NOMO-1 treated with DMSO at 0.1 percent for 48 hours (cell line): ENCODE measurements at regions not wholly inside any gene's neighbourhood (a gene's known extent, or its start where the extent isn't known, plus 50 kb on each side); places are given as distances from the start of the nearest gene placed in this dataset.

Experiments used
- DNase-seq: peaks from one replicate; lab custom pipeline; 2025; ENCODE audit not compliant: unreplicated experiment; lab: John Stamatoyannopoulos, UW

DNA sequence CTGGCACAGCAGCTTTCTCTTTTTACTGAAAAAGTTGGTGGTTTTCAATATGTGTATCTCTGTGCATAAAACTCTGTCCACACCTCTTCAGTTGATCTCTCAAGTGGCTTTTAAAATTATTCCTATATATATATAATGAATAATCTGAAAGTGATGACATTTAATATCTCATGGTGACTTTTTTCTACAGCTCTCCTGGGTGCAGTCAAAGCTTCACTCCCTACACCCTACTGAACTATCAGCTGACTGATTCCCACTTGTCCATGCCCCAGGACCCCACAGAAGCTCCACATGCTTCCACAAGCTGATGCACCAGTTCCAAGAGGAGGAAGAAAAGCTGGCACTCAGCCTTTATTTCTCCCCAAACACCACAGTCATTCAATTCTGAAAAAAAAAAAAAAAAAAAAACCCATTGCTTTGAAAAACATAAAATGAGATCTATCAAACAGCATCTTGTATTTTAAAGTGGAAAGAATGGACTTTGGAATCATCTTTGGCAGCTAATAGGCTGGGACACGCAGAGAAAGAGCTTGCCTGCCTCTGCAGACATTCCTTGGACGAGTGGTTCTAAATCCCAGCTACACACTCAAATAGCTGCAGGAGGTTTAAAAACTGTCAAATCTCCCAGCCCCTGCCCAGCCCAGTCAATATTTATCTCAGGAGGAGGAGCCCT is 75.3 kb upstream of the GDF10 start:
- DNase-seq = no peak

DNA sequence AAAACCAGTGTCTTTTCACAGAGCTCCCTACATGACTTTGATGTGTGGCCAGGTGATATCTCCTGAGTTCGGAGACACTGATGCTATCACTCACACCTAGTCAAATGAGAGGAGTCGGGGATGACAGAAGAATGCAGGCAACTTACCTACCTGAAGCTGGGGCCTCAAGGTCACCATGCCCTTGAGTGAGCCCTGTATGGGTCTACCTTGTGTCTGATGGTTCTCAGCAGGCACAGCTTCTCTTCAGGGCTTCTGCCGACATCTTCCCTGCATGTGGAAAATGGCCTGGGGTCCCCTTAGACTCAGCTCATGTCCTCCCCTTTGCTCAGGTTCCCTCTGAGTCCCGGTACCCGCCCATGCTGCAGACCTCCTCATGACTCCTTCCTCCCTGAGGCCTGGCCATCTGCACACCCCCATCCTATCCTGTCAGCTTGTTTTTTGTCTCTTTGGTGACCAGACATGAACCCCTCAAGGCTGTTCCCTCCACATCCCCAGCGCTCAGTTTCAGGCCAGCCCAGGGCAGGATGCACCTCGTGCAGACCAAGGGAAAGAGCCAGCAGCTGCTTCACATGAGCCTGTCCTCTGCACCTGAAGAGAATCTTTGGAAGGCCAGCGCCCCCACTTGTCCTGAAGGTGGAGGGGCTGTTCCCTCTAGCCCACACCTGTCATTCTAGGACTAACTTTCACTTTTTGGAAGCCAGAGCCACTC is 74.6 kb upstream of the GDF10 start:
- no peak for DNase-seq

DNA sequence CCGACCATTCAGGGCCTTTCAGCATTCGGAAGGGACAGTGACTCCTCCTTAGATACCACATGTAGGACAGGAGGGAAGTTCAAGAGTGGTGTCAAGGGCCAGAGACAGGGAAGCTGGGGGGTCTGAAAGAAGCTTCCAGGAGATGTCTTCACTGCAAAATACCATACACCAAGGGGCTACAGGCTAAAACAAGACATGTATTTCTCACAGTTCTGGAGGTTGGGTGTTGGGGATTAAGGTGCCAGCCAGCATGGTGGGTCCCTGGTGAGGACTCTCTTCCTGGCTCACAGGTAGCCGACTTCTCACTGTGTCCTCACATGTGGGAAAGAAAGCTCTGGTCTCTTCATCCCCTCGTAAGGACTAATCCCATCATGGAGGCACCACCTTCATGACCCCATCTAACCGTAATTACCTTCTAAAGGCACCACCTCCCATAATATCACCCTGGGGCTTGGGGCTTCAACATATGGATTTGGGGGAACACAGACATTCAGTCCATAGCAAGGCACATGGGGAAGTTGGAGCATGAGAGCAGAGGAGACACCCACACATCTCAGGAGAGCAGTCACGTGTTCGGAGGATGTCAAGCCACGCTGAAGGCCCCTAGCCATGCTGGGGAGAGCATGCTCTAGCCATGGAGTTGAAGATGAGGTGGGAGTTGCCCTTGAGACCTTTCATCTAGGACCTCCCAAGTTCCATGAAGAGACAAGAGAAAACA is 73.9 kb upstream of the GDF10 start:
- no peak for DNase-seq

DNA sequence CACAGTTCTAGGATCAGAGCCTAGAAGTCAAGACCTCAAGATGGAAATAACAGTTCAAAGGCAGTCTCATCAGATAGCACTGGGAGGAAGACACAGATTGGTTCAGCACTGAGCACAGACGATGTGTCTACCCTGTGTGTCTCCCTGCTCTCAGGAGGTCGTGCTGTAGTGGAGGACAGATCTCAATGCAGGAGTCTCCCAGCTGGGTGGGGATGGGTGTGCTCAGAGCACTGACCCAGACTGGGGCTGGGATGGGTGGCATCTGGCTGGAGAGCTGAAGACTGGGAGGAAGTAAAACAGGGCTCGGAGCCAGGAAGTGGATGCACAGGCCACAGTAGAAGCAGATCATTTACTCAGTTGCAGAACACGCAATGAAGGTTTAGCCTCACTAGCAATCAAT is 69.5 kb upstream of the GDF10 start:
- peak; percentile 43 for DNase-seq

DNA sequence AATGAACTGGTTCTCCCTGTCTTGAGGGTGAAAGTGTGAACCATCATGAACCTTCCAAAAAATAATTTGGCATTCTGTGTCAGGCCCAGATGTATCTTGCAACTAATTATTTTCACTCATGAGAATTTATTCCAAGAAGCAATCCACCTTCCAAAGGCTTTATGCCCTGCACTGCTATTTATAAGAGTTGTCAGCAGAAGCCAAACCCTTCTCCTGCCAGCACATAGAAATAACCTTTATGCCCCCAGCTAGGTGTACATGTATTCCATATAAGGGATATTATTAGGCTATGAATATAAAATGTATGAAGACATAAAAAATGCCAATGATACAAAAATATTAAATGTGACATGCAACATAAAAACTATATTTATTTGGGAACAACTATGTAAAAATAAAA is 69.0 kb upstream of the GDF10 start:
- DNase-seq = no peak

DNA sequence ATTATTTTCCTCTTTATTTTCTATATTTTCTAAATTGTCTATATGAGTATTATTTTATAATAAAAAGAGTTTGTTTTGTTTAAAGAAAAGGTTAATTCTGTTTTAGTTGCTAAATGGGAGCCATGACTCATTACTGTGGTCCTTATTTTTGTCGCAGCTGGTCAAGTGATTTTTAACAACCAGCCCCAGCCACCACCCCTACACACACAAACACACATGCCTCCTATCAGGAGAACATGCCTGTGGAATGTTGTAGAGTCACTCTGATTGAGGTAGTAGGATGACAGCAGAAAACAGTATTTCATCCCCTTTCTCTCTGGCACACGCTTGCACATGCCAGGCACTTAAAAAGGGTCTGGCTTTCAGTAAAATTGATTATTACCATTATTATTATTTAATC is 68.6 kb upstream of the GDF10 start:
- no peak for DNase-seq

DNA sequence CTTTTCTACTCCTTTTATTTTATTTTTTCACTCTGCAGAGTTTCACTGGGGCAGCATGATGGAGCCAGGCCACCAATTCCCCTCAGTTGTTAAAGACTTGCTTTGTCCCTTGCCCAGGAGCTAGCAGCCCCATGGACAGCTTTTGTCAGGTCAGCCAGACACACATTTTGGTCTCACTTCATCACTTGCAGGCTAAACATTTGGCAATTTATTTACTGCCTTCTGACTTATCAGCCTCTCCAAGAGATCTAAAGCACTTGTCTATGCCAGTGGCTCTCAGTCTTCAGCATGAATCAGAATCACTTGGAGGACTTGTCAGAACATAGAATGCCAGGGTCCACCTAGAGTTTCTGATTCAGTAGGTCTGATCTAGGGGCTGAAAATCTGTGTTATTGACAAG is 66.4 kb upstream of the GDF10 start:
- DNase-seq = no peak

DNA sequence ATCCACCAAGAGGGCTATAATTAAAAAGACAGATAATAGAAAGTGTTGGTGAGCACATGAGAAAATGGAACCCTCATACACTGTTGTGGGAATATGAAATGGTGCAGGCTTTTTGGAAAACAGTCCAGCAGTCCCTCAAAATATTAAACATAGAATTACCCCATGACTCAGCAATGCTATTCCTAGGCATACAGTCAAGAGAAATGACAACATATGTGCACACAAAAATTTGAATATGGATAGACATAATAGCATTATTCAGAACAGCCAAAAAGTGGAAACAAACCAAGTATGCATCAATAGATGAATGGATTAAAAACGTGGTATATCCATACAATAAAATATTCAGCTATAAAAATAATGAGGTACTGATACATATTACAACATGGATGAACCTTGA is 64.5 kb upstream of the GDF10 start:
- DNase-seq = no peak

DNA sequence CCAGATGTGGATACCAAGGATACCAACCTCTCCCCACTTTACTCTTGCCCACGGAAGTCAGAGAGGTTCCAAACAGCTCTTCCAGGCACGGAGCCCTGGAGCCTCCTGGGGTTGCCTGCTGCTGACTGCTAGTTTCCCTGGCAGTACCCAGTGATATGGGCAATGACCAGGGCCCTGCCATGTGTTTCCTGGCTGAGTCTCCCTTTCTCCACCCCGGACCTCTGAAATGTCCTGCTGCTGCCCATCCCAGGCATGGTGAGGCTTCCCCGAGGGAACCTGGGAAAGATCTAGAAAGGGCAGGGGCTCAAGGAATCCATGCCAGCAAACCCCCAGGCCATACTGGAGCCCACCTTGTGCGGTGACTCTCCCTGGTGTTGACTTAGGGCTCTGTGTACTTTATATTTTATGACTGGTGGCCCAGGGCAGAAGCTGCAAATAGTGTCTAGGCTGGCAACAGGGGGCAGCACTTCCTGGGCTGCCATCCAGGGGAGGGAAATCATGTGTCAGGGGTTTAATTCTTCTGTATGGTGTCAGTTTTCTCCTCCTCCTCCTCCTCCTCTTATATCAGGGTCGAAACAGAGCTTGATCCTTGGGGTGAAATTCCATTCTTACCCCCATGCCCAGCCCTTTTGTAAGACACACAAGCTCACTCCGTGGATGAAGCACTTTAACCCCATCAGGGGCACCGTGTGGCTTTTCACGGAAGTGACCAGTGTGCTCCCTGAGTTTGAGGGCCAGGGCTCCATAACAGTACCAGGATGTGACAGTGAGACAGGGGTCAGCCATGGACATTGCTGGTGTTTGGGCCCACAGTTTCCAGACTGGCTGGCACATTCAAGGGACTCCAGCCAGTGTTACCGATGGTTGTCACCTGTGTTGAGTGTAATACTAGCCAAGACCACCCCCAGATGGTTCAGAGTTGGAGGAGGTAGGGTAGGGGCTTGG is 62.4 kb upstream of the GDF10 start:
- no peak for DNase-seq

DNA sequence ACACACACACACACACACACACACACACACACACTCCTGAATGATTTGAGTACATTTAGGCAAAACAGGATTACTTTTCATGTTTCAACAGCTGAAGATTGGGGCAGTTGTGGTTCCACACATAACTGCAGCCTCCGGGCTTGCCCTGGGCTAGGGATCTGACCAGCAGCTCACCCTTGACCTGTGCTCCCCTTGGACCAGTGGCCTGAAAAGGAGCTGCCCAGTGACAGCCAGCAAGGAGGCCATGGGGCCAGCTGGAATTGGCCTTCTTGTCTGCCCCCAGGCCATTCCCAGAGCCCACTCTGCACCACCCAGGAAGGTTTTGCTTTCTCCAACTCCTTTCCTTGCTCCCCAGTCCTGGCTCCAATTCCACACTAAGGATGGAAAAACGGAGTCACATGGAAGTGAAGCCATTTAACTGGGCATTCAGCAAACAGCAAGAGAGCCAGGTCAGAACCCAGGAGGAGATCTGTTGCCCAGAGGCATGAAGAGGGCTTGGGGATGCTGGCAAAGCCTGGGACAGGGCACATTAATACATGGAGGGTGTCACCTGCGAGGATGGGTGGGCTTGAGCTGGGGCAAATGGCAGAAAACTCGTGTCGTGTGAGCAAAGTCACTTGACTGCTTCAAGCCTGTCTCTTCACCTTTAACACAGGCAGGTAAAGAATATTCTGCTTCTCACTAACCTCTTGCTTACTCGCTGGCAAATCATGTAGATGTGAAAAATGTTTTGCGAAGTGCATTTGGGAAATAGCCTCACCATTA is 61.5 kb upstream of the GDF10 start:
- no peak for DNase-seq

DNA sequence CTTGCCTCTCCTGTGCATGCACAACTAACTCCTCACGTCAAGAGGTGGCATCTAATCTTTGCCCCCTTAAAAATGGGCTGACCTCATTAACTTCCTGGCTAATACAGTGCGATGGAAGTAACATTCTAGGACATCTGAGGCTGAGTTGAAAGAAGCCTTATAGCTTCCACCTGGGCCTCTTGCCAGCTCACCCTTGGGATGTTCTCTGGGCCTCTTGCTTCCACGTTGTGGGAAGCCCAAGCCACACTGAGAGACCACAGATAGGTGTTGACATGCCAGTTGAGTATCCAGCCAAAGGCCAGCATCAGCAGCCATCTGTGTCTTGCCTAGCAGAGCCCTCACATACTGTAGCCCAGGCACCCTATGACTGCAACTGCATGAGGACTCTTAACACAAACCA is 60.8 kb upstream of the GDF10 start:
- no peak for DNase-seq

DNA sequence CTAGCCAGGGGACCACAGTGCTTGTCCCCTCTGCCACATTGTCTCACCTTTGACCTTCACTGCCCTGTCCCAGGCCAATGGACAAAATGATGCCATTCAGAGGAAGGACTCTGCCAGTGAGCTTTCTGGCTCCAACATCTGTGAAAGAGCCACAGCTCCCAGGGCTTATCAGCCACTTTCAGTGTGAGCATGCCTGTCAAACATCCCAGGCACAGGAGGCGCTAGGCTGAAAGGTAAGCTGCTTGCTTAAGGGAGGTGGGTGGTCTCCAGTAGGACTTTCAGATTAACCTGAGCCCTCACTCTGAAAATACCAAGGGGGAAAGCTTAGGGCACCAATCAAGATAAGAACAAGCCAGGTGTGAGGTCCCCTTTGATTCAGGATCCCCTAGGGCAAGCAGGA is 59.8 kb upstream of the GDF10 start:
- no peak for DNase-seq

DNA sequence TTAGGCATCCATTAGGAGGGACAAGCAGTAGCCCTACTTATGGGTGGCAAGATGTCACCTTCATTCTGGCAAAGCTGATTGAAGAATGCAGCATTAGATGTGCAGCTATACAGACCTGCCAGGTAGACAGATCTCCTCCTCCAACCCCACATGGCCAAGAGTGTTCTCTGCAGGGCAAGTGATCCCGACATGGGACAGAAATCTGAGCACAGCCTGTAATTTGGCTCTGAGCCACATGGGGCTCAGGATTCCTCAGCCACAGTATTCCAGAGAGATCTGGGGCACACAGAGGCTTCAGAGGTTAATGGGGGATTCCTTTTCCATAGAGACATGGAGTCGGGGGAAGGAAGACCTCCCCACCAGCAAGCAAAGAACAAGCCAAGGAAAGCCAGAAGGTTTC is 58.7 kb upstream of the GDF10 start:
- no peak for DNase-seq

DNA sequence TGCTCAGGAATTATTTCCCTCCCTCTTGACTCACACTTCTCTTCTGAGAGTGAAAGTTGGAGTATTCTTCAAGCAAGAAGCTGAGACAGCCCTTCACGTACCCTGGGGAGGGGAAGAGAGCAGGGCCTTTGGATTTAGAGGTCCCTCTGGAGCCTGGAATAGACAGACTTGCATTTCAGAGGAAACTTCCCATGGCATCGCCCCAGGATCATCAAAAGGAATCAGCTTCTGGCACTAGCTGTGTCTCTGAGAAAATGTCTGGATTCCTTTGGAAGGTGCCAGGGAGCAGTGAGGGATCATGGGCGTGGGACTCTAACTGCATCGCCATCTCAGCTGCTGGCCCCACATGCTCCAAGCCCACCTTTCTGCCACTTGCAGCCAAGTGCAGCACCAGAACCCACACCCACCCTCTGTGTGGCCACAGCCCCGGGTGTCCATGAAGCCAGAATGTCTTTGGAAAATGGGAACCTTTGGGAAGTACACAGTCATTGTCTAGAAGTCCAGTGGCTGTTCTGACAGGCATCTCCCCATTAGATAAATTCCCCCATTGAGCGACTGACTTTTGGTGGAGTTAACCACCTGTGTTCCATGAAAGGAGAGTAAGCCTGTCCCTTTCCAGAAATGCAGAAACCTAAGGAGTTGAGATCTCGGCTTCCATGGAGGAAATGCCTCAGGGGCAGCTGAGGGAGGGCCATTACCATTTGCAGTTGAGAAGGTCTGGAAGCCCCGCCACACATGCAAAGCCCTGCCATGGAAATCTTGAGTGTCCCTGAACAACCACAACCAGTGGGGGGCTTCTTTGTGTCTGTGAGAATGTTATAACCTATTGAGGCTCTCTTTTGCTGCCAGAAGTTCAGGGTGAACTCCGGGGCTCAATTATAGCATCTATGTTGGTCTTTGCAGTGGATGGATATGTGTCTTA is 57.8 kb upstream of the GDF10 start:
- DNase-seq = no peak

DNA sequence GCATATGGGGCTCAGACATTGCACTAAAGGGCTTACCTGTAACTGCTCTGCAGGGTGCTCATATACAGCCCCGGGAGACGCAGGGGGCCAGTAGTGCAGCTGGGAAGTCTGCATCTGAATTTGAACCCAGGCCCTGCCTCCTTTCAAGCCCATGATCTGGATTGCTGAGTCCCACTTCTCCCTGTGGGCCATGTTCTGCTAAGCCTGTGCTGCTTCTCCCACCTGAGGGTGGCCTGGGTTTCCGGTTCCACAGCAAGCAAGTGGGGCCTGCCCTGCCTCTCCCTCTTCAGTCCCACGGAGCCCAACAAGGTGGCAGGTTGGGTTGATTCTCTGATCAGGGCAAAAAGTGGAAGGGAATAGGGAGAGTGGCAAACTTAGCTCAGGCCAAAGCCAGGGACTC is 56.6 kb upstream of the GDF10 start:
- no peak for DNase-seq

DNA sequence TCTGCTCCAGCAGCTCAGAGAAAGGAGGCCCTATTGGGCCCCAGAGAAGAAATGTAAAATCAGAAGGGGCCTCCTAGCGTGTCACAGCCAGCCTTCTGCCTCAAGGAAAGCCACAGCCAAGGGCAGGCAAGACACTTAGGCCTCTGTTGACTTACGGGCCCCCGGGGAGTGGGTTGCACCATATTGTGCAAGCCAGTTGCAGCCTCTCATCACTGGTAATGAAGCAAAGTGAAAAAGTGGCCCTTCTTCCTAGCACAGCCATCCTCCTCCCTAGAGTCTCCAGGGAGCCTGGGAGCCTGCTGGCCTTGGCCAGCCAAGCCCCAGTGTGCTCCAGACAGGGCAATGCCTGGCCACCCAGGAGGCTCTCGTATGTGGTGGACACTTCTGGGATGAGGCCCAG is 56.2 kb upstream of the GDF10 start:
- peak; percentile 85 for DNase-seq

DNA sequence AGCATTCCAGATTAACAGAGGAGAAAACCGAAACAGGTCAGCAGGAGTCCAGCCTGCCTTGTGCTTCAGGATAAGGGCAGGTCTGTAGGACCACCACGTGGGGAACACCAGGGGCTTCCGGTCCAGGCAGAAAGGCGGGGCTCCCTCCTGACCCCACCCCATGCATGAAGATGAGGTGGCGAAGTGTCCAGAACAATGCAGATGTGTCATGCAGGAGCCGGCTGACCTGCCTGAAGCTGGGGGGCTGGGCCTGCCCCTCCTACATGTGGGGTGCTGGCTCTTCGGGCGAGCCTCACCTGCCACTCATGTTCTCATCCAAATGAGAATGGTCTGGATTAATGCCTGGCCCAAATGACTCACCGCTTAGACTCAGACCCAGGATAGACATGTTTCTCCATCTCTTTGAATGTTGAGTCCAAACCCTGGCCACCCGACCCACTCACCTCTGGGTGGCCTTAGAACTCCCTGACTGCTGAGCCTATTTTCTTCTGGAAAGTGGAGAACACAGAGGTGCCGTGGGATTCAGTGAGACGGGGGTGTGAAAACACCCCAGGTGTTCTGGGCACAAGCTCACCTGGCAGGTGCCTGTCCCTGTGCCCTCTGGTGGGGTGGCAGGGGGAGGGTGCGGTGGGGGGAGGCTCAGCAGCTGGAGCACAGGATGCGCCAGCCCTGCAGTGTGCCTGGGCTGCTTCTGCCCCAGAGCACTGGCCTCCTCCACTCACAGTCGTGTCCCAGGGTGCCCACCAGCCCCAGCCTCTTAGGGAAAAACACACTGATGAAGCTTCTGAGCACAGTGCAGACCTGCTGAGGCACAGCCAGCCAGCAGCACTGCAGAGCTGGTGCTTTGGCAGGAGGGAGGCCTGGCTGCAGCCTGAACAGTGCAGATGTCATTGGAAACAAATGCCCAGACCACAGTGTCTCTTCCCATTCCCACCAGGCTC is 55.2 kb upstream of the GDF10 start:
- no peak for DNase-seq

DNA sequence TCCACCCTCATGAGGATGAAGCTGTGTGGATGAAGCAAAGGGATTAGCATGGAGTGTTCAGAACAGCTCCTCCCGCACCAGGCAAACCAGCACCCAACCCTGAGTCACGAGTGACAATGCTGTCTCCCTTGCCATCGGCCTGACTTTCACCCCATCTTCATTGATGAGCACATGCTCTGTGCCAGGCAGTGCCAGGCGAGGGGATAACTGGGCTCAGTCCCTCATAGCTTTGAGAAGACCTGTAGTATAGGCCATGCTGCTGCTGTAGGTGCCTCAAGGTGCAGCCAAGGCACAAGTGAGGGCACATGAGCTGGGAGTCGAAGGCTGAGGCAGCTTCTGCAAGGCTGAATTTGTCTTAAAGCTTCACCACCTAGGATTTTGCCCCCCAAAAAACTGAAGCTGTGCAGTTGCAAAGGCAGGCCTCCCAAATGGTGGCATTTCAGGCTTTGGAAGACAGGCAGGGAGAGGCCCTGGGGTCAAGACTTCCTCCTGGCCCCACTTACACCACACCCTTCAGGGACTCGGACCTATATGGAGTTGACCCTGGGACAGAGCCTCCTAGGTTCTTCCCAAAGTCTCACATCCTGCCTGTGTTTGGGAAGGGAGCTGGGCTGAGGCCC is 54.2 kb upstream of the GDF10 start:
- no peak for DNase-seq
